RWPE2 (cell line): ENCODE measurements at regions not wholly inside any gene's neighbourhood (a gene's known extent, or its start where the extent isn't known, plus 50 kb on each side); places are given as distances from the start of the nearest gene placed in this dataset.

ENCODE experiments used
- ATAC-seq: fragments of 200-7000 bp; cut with Tn5 transposase; 3 replicates; pipeline ENCODE4 v1.9.1; 2021; ENCODE audit warnings: low read depth
- DNase-seq: peaks from one replicate; pipeline ENCODE4 v3.0.0-alpha.2; 2020; ENCODE audit warnings: low spot score
- H3K27ac ChIP-seq: fragments of 450-650 bp; 2 replicates; pipeline ENCODE4 v1.5.1; 2017; ENCODE audit warnings: mild to moderate bottlenecking; ENCODE audit not compliant: poor library complexity, severe bottlenecking
- H3K27me3 ChIP-seq: fragments of 250-450 bp; sonication (Bioruptor Pico); 2 replicates; pipeline ENCODE4 v1.5.1; 2021; ENCODE audit warnings: mild to moderate bottlenecking, moderate library complexity; ENCODE audit not compliant: insufficient read depth, poor library complexity, severe bottlenecking
- H3K36me3 ChIP-seq: fragments of 250-450 bp; sonication (Bioruptor Pico); 2 replicates; pipeline ENCODE4 v1.5.1; 2020; ENCODE audit warnings: low read depth, mild to moderate bottlenecking, moderate library complexity
- H3K4me1 ChIP-seq: fragments of 250-450 bp; sonication (Bioruptor Pico); 2 replicates; pipeline ENCODE4 v1.5.1; 2021; ENCODE audit warnings: mild to moderate bottlenecking, moderate library complexity; ENCODE audit not compliant: insufficient read depth, poor library complexity, severe bottlenecking
- H3K4me3 ChIP-seq: fragments of 250-450 bp; sonication (Bioruptor Pico); 2 replicates; pipeline ENCODE4 v1.5.1; 2021; ENCODE audit warnings: mild to moderate bottlenecking, moderate library complexity; ENCODE audit not compliant: severe bottlenecking
- H3K9me3 ChIP-seq: fragments of 250-450 bp; sonication (Bioruptor Pico); 2 replicates; pipeline ENCODE4 v1.5.1; 2021; ENCODE audit warnings: mild to moderate bottlenecking, moderate library complexity; ENCODE audit not compliant: severe bottlenecking
- TF ChIP-seq, protein P1 (sequence below): fragments of 450-650 bp; IDR thresholded peaks from one replicate; pipeline ENCODE4 v1.5.1; 2017; ENCODE audit warnings: mild to moderate bottlenecking, moderate library complexity; ENCODE audit not compliant: poor library complexity, severe bottlenecking

DNA sequence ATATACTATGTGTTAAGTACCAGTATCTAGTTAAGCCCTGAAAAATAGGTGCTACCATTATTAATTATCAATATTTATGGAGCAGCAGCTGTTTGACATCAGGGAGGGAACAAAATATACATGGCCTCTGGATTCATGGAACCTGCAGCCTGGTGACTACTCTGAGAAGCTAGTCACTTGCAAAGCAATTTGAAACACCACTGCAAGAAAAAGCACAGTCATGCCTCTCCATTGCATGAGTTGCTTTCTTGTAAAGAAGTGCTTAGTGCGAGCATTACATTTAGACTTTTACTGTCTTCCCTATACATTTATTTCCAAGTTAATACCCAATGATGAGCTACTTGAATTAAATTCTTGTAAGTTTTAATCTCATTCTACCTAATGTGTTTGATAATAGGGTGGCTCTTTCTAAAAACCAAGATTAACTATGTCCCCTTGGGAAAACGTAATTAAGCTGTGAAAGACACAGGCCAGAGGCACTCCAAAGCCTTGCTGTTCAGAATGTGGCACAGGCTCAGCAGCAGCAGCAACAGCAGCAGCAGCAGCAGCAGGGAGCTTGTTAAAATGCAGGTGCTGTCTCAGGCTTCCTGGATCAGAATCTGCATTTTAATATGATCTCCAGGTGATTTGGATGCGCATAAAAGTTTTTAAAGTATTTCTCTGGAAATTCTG, 83.6 kb downstream of the PFDN4 start:
- no peak for ATAC-seq
- Histone ChIP-seq H3K4me1 (no peaks in the 10 kb centered on the region), H3K36me3 (no peaks in the 10 kb centered on the region), H3K27ac (no peak overlapping the region), H3K27me3 (no peaks in the 10 kb centered on the region), H3K4me3 (no peak overlapping the region), H3K9me3 (no peaks in the 10 kb centered on the region)
- no peak for DNase-seq
- TF ChIP-seq, protein P1, sequence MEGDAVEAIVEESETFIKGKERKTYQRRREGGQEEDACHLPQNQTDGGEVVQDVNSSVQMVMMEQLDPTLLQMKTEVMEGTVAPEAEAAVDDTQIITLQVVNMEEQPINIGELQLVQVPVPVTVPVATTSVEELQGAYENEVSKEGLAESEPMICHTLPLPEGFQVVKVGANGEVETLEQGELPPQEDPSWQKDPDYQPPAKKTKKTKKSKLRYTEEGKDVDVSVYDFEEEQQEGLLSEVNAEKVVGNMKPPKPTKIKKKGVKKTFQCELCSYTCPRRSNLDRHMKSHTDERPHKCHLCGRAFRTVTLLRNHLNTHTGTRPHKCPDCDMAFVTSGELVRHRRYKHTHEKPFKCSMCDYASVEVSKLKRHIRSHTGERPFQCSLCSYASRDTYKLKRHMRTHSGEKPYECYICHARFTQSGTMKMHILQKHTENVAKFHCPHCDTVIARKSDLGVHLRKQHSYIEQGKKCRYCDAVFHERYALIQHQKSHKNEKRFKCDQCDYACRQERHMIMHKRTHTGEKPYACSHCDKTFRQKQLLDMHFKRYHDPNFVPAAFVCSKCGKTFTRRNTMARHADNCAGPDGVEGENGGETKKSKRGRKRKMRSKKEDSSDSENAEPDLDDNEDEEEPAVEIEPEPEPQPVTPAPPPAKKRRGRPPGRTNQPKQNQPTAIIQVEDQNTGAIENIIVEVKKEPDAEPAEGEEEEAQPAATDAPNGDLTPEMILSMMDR = no peak

DNA sequence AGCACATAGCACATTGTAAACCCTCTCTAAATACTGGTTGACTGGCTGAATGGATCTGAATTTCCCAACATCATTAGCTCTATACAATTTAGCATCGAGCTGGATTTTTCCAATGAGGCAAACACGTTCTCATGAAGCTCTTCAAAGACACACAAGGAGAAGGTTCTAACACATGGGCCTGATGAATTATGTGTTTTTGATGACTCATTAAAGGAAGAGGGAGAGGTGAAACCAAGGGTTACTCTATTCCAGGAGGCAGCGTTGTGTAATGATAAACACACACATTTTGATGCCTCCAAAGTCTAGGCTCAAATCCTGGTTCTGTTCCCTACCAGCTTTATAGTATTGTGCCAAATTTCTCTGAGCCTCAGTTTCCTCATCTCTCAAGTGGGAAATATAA, 84.3 kb downstream of the PFDN4 start:
- Histone ChIP-seq H3K36me3 (no peaks in the 10 kb centered on the region), H3K27ac (no peak overlapping the region), H3K27me3 (no peaks in the 10 kb centered on the region), H3K4me3 (no peak overlapping the region), H3K4me1 (no peaks in the 10 kb centered on the region), H3K9me3 (no peaks in the 10 kb centered on the region)
- no peak for DNase-seq
- peak; percentile 66 for ATAC-seq
- TF ChIP-seq, protein P1 = no peak

DNA sequence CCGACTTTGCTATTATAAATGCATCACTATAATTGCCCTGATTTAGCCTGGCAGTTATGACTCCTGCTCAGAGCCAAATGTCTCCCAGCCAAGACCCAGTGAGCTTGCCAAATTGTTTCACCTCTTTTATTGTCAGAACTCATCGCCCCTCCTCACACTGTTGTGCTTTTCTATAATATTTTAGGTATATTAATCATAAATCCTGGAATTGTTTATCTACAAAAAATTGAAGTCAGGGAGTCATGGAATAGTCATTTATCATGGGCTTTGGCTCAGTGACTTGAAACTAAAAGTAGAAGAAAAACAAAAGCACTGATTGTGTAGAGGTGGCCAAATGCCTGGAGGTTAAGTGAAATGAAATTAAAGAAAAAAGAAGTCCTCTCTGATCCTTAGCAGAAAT, 85.6 kb downstream of the PFDN4 start:
- Histone ChIP-seq H3K27ac (no peak overlapping the region), H3K4me1 (no peaks in the 10 kb centered on the region), H3K27me3 (peaks cover 5% of the 10 kb centered on the region), H3K36me3 (no peaks in the 10 kb centered on the region), H3K4me3 (no peak overlapping the region), H3K9me3 (no peaks in the 10 kb centered on the region)
- DNase-seq (no peak), ATAC-seq (peak; percentile 24; the same call in 1 of the 3 replicates)
- TF ChIP-seq, protein P1 = no peak

DNA sequence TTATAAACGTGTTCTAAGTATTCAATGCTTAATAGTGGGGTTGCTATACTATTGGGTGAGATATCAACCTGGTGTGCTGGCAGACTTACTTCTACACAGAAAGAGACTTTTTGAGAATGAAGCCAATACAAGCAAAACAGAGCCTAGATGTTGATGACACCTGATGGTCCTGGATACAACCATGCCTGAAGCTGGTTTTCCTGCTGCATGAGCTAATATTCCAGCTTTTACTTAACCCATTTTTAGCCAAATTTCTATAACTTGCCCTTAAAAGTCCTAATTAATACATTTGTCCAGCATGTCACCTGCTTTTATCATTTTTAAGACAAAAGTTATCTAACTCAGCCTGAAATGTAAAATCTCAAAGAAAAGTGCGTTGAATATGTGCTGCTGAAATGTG, 86.2 kb downstream of the PFDN4 start:
- Histone ChIP-seq H3K27ac (no peak overlapping the region), H3K27me3 (peaks cover 5% of the 10 kb centered on the region), H3K4me1 (no peaks in the 10 kb centered on the region), H3K4me3 (no peak overlapping the region), H3K9me3 (no peaks in the 10 kb centered on the region), H3K36me3 (no peaks in the 10 kb centered on the region)
- TF ChIP-seq, protein P1 = no peak
- ATAC-seq = no peak
- DNase-seq = no peak

DNA sequence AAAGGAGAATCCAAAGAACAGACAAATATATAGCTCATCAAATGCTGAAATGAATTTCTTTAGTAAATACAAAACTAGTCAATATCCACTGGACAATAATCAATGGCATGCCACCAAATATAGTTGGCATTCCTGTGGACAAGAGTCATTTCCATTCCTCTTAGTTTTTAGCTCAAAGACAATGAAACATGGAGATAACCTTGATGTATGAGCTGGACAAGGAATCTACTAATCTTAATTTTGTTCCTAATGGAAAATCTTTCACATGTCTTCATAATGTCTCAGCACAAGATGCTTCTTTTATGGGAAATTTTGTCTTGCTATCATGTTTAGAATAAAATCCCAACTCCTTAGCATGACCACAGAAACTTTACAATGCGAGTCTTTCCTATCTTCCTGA, 87.8 kb downstream of the PFDN4 start:
- Histone ChIP-seq H3K4me1 (no peaks in the 10 kb centered on the region), H3K36me3 (no peaks in the 10 kb centered on the region), H3K4me3 (no peak overlapping the region), H3K27me3 (peaks cover 5% of the 10 kb centered on the region), H3K27ac (no peak overlapping the region), H3K9me3 (no peaks in the 10 kb centered on the region)
- TF ChIP-seq, protein P1 = no peak
- DNase-seq = no peak
- no peak for ATAC-seq
